Endothelial cell of hepatic sinusoid (primary cell): ENCODE measurements at regions not wholly inside any gene's neighbourhood (a gene's known extent, or its start where the extent isn't known, plus 50 kb on each side); places are given as distances from the start of the nearest gene placed in this dataset.
"Not testable (repeated sequence)": the region's sequence is repeated elsewhere in the genome, so short reads cannot be mapped to it uniquely, and the experiment has no call there.

Experiments used
- in situ Hi-C: cut with HindIII; loops from 2 replicates; pipeline ENCODE4 v1.10.0; 2017; ENCODE audit warnings: low sequenced_read_pairs

DNA sequence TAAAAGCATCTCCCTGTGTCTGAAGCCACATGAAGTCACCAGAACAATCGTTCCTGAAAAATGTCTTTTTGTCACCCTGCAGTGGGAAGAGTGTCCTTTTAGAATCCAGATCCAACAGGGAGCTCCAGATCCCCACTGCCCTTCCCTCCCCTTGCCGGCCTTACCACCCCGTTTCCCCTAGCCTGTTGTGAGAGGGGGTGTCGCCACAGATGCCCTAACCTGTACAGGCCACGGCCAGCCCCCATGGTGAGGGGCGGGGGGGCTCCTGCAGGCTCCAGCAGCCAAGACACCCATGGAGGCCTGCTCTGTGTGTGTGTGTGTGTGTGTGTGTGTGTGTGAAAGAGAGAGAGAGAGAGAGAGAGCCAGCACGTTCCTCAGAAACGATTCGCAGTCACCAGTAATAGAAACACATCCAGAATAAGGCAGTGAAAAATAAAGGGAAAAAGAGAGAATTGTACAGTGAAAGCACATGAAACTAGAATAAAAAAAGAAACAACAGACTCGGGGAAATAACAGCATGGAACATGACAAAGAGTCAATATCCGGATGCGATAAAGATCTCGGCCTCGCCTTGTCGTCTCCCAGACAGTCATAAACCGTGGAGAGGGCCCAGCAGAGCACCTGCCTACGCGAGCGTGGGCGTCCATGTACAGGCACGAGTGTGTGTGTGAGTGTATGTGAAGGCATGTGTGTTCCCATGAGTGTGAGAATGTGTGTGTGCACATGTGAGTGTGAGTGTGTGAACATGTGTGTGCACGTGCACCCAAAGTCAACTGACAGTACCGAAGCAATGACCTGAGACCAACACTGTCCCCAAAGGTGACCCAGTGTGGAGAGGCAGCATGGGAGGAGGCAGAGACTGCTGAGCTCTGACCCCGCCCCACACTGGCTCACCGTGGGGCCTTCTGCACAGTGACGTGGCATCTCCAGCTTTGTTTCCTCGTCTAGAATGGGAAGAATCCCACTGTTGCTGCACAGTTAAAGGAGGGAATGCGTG lies 303.8 kb downstream of the NPHP4 start:
- in situ Hi-C loops: no loop called here

DNA sequence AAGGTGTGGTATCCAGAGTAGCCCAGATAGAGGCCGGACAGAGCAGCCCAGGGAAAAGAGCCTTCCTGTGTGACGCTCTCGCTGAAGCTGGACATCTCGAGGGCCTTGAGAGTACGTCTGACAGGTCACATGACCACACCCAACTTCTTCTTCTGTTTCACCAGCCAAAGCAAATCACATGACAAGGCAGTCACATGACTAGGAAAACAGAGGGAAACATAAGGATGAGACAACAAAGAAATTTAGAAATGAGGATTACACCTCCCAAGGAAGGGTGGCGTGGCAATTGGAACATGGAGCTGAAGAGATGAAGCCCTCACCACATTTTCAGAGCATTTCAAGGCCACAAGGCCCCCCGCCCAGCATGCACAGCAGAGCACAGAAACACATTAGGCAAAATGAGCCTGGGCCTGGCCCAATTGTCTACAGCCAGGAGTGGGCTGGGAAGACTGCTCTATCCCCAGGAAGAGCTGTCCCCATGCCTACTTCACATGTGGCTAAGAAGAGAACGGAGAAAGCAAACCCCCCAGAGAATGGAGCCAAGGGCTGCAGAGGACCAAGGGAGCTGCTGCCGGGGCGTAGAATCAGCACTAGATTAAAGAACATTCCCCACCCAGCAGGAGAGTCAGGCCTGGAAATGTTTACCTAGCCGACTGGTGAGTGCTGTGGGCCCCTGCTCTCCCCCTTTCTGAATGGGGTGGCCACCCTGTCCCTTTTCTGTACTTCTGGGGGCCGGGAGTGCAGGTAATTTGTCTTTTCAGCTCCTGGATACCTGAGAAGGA lies 305.1 kb downstream of the NPHP4 start:
- in situ Hi-C loops: no loop called here

DNA sequence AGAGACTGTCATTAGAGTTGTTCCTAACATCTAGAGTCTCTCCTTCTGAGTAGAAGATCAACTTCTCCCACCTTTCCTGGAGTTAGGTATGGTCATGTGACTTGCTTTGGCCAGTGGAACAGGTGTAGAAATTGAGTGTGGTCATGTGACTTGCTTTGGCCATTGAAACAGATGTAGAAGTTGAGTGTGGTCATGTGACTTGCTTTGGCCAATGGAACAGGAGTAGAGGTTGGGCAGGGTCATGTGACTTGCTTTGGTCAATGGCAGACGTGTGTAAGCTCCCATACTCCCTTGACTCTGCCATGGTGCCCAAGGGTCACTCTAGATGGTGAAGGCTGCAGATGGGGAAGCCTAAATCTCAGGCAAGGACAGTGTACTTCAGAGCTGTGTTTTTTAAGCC lies 306.0 kb downstream of the NPHP4 start:
- in situ Hi-C loops: no loop called here

DNA sequence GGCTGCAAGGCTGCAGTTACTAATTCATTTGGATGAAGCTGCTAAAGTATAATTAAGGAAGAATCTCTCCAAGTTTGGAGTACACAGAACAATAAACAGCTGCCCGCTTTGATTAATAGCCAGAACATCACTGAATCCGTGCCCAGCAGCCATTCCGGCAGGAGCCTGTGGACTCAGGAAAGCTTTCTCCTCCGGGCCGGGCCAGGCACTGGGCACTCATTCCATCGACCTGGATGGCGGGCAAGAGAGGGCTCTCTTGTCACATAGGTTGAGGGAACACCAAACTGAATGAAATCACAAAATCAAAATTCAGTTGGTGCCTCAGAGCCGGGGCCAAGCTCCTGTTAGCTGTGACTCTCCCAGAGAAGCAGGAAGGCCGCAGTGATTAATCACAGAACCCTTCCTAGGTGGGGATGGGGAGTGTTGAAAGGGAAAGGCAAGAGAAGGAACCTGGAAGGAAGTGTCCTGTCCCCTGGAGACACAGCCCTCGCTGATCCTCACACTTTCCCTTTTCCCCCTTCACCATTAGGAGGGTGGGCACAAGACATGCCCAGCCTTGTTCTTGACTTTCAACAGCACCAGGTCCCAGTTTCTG lies 306.7 kb downstream of the NPHP4 start:
- in situ Hi-C loops: no loop called here

DNA sequence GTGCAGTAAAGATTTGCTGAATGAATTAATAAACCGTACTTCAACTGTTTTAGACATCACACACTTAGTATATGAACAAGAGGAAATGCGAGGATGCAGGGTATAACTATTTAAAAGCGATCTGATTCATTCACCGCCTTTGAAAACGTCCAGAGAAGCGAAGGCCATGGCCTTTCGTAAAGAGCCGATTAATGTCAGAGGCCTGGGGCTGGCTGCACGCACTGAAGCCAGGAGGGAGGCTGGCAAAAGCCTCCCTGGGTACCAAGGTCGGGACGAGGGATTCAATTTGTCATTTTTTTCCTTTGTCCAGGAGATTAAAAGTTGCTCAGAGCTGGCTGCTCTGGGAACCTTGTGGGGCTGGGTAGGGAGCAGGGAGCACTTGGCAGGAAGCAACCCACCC lies 307.4 kb downstream of the NPHP4 start:
- in situ Hi-C loops: no loop called here

DNA sequence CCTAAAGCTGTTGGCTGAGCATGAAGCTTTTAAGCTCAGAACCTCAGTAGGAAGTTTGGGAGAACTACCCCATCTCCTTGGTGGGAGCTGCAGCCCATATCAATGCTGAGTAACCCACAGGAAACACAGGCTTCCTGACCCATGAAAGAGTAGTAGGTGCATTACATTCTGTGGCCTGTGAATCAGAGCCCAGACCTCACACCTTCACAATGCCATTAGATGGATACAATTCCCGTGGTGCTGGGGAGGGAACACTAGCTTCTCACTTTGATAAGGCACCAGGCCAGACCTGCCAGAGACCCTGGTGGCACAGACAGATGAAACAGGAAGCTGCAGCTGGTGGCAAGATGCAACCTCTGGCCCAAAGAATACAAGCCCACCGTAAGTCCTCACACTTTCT lies 308.8 kb downstream of the NPHP4 start:
- in situ Hi-C loops: no loop called here

DNA sequence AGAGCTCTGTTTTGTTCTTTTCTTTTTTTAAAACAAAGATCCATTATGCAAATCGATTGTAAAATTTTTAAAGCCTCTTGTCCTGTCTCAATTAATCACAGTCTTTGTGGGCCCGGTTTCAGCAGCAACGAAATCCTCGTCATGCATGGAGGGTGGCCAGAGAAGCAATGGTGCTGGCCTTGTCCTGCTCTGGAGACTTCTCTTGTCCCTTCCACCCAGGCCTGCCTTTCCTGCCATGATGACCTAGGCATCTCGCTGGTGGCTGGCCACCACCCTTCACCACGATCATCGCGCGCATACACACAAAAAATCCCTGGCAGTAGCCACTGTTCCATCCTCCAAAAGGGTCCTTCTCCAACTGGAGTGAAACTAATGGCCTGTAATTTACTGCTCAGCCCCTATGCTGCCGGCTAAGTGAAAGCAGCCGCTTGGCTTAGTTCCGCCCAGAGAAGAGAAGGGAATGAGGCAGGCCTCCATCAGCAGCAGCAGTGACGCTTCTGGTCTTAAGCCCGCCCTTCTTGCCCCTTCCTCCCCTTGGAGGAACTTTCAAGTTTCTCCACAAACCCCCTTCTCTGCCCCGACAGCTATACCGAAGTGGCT lies 309.5 kb downstream of the NPHP4 start:
- in situ Hi-C loops: no loop called here

DNA sequence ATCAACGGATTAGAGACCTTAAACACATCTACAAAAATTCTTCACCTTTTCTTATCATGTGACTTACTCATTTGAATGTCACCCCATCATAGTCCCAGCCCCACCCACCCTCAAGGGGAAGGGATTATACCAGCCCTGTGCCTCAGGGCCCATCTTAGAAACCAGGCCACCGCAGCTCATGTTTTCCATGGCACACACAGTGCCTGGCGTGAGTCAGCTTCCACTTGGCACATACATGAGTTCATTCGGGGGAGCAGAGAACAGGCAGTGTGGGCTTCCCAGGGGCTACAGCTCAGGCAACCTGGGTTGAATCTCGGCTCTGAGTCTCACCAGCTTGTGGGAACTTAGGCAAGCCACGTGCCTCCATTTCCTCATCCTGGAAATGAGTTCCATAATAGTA lies 310.6 kb downstream of the NPHP4 start:
- in situ Hi-C loops: no loop called here

DNA sequence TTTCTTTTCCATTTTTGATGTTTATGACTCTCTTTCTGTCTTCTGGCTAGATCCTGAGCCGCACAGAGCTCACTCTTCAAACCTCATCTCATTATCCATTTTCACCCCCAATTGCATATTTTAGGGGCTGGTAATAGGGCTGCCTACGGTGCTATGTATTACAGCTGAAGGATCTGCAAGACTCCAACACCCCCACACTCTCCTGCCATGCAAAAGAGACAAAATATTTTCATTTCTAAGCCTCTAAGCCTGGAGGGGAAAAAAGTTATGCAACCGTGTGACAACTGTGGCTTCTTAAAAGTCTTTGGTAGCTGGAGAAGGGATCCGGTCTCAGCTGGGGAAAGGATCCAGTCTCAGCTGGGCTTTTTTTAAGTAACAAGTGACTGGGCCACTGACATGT lies 311.6 kb downstream of the NPHP4 start:
- in situ Hi-C loops: no loop called here

DNA sequence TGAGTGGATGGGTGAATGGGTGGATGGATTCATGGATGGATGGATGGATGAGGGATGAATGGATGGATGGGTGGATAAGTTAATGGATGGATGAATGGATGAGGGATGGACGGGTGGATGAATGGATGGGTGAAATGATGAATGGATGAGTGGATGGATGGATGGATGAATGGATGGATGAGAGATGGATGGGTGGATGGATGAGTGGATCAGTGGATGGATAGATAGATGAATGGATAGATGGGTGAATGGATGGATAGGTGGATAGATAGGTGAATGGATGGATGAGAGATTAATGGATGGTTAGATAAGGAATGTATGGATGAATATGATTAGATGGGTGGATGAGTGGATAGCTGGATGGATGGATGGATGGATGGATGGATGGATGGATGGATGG lies 313.5 kb downstream of the NPHP4 start:
- in situ Hi-C loops: loop anchor here (5.0 kb wide), 3 partner anchors 41 to 104 kb away; no protein-coding TSS in a partner anchor

DNA sequence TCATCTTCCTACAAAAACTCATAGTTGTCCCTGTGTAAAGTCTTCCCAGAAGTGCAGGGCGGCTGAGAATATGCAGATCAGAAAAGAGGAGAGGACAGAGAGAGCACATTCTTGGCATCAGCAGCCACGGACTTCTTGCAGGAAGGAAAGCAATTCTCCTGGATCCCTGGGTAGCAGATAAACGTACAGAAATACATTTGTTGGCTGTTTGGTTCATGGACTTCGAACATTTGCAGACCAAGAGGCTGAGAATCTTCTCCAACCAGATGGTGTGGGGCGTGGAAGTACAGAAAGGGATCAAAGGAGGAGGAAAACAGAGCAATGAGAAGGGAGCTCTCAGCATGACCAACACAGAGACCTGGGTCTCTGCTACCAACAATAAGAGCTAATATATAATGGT lies 319.9 kb downstream of the NPHP4 start:
- in situ Hi-C loops: not testable (repeated sequence)

DNA sequence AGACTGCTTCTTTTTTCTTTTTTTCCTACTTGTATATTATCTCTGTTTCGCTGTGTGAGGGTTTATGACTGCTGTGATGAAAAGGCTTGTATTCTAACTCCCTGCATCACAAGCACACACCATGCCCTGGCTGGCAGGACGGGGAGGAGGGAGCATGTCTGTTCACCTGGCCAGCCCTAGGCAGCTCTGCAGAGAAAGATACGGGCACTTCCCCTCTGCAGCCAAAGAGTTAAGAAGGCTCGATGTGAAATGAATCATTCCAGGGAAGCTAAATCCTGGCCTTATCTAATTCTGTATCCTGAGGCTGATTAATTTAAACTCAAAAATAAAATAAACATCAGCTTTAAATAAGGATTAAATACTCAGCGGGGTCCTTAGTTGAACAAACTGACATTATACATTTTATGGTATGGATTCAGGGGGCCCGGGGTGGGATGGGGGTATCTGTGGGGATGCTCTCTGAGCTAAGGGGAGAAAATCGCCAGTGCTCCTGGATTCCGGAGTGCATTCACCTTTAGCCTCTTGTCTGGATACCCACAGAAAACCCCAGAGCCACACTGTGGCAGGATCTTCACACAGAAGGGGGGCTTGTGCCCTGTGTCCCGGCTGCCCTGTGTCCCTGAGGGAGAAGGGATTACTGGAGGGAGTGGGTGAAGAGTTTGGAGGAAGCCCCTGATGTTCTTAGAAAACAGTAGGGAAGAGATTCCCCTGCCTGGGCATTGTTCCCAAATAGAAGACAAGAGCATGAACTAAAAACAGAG lies 321.5 kb downstream of the NPHP4 start:
- in situ Hi-C loops: no loop called here

DNA sequence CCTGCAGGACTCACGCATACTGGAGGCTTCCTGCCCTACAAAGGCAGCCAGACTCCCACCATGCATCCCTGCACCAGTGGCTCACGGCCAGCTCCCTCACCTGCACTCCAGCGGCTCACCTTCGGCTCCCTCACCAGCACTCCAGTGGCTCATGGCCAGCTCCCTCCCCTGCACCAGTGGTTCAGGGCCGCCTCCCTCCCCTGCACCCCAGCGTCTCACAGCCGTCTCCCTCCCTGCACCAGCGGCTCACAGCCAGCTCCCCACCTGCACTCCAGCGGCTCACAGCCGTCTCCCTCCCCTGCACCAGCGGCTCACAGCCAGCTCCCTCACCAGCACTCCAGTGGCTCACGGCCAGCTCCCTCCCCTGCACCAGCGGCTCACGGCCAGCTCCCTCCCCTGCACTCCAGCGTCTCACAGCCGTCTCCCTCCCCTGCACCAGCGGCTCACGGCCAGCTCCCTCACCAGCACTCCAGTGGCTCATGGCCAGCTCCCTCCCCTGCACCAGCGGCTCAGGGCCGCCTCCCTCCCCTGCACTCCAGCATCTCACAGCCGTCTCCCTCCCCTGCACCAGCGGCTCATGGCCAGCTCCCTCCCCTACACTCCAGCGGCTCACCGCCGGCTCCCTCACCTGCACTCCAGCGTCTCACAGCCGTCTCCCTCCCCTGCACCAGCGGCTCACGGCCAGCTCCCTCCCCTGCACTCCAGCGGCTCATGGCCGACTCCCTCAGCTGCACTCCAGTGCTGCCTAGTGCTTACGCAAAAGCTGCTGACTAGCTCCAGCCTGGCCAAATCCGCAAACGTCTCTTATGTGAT lies 324.5 kb downstream of the NPHP4 start:
- in situ Hi-C loops: no loop called here

DNA sequence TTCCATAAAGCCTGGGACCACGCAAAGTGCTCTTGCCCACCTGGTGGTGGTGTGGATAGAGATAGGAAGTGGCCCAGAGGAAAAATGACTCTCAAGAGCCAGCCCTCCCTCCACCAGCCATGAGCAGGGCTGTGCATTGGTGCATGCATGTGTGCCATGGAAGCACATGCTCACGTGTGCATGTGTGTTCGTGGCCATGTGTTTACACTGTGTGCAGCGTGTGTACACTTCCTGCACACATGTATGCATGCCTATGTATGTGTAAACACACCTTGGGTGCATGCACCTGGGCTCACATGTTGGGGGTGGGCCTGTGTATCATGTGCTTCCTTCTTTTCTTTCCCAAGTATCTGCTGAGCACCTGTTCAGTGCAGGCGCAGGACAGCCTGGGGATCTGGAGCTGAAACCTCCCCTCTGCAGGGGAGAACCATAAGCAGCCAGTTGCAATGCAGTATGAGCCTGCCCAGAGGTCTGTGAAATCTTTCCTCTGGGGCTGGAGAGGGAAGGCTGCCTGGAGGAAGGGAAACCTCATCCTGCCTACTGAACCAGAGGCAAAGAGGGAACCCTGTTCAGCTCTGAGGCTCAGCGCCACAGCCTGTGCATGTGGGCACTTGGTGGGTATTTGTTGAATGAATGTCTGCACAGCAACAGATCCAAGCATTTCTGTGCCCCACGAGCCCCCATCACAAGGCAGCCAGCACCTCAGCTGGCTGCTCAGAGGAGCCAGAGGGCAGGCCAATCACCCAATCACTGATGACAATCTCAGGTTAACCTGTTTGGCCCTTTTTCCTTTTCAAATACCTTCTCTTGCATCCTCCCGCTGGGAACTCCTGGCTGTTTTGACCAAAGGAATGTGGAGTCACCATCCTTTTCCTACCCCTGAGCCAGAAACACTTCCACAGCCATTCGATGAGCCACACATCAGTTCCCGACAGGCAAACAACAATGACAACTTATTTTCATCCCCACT lies 327.0 kb downstream of the NPHP4 start:
- in situ Hi-C loops: no loop called here

DNA sequence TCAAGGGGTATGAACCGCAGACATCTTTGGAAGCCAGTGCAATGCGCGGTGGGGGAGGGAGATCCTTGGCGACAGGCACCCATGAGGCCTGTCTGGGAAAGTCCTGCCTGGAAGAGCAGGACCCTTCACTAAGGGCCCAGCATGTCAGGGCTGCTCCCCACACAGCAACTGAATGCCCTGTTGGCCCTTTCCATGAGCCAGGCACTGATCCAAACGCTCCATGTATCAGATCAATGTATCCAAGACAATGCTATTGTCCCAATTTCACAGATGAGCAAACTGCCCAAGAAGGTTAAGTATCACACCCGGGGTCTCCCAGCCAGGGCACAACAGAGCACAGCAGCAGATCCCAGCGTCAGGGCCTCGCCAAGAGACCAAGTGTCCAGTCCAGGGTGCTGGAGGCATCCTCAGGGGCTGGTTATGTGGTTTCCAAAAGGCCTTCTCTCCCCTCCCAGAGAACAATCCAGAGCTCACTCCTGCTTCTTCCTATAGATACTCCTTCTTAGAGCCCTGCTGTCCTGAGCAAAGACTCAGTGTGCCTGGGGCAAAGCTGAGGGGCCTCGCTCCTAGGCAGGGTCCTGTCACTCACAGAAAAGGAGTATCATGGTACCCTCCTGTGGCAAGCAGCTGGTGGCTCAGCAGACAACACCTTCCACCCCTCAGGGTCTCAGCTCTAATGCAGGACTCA lies 328.0 kb downstream of the NPHP4 start:
- in situ Hi-C loops: no loop called here

DNA sequence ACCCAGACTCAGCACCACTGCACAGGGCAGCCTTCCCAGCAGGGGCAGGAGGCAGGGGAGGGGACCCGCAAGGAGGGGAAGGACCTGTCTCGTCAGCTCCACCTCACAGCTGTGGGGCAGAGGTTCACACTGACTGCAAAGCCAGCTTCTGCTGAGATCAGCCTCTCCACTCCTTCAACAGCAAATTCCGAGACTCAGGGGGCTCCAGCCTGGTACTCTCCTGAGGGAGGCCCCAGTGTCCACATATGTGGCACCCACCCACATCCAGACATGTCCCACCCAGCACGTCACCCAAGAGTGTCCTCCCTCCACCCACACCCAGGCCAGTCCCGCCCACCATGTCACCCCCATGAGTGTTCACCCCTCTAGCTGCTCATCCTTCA lies 329.5 kb downstream of the NPHP4 start:
- in situ Hi-C loops: no loop called here

DNA sequence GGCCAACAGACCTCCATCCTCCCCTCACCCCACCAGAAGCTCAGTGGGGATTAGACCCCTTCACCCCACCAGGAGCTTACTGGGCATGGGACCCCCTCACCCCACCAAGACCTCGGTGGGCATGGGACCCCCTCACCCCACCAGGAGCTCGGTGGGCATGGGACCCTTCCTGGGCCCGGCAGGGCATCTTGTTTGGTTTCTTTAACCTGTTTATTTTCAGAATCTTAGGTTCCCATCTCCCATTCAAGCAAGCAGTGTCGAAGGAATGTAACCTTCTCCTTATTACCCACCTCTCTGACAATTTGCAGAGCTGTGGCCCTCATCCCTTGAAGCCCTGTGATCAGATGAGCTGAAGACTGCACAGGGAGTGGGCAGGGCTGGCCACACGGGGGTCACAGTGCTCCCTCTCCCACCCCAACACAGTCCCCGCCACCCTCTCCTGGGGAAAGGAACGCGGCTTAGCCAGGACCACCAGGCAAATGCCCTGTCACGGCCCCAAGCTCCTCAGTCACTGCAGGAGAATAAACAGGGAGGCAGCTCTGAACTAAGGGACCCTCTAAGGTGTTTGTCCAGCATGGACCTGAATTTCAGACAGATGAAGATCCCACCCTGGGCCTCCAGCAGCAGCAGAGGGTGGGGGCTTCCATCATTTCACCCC lies 330.0 kb downstream of the NPHP4 start:
- in situ Hi-C loops: no loop called here
